ENCODE measurements at regions not wholly inside any gene's neighbourhood (a gene's known extent, or its start where the extent isn't known, plus 50 kb on each side); places are given as distances from the start of the nearest gene placed in this dataset.
A peak's percentile ranks its signal among the peaks of the same experiment; 100 is the strongest.

- H3K4me1 Mint-ChIP-seq = peaks cover 9 to 12% of the 10 kb centered on the region in 2 donors
- no peaks in the 10 kb centered on the region for H3K9me3 Mint-ChIP-seq
- no peak for DNase-seq
- no peaks in the 10 kb centered on the region for H3K36me3 Mint-ChIP-seq
- H3K4me3 Mint-ChIP-seq = no peak overlapping the region
- H3K27ac Mint-ChIP-seq = no peak overlapping the region
- H3K27me3 Mint-ChIP-seq (ENCODE audit: low read depth in 3 of 3) = peaks cover 0 to 13% (median 1%) of the 10 kb centered on the region in 3 donors
Observed at GRCh38 chr1:31504001-31504400, 72.3 kb upstream of the TINAGL1 start.

GRCh38 chr1:31505911-31506497 is 70.3 kb upstream of the TINAGL1 start:
- Mint-ChIP-seq H3K4me1 (peaks cover 9 to 12% of the 10 kb centered on the region in 2 donors), H3K27me3 (ENCODE audit: low read depth in 3 of 3) (peaks cover 1 to 13% (median 3%) of the 10 kb centered on the region in 3 donors), H3K27ac (peak overlapping the region in 1 of 6 donors; percentile 20), H3K4me3 (peak overlapping the region in 1 of 5 donors; percentile 6), H3K36me3 (no peaks in the 10 kb centered on the region), H3K9me3 (no peaks in the 10 kb centered on the region)
- DNase-seq = peak in 2 of 3 donors; percentile 10 to 24

GRCh38 chr1:31507221-31507620 is 69.1 kb upstream of the TINAGL1 start:
- no peak overlapping the region for H3K4me3 Mint-ChIP-seq
- no peak overlapping the region for H3K27ac Mint-ChIP-seq
- no peak for DNase-seq
- peaks cover 9 to 12% of the 10 kb centered on the region in 2 donors for H3K4me1 Mint-ChIP-seq
- no peaks in the 10 kb centered on the region for H3K36me3 Mint-ChIP-seq
- H3K9me3 Mint-ChIP-seq = peaks cover 0 to 1% (median 0%) of the 10 kb centered on the region in 6 donors
- H3K27me3 Mint-ChIP-seq (ENCODE audit: low read depth in 3 of 3) = peaks cover 1 to 9% (median 3%) of the 10 kb centered on the region in 3 donors

GRCh38 chr1:31507676-31508530 is 68.4 kb upstream of the TINAGL1 start:
- Mint-ChIP-seq H3K4me3 (no peak overlapping the region), H3K27me3 (ENCODE audit: low read depth in 3 of 3) (peaks cover 3 to 9% (median 4%) of the 10 kb centered on the region in 3 donors), H3K27ac (no peak overlapping the region), H3K9me3 (peaks cover 0 to 1% (median 0%) of the 10 kb centered on the region in 6 donors), H3K4me1 (peaks cover 9 to 12% of the 10 kb centered on the region in 2 donors), H3K36me3 (no peaks in the 10 kb centered on the region)
- no peak for DNase-seq

GRCh38 chr1:31509124-31510072 is 66.9 kb upstream of the TINAGL1 start:
- no peak for DNase-seq
- no peak overlapping the region for H3K27ac Mint-ChIP-seq
- no peak overlapping the region for H3K4me3 Mint-ChIP-seq
- peaks cover 0 to 1% (median 0%) of the 10 kb centered on the region in 6 donors for H3K9me3 Mint-ChIP-seq
- H3K4me1 Mint-ChIP-seq = peaks cover 9 to 12% of the 10 kb centered on the region in 2 donors
- H3K36me3 Mint-ChIP-seq = no peaks in the 10 kb centered on the region
- peaks cover 3 to 6% (median 4%) of the 10 kb centered on the region in 3 donors for H3K27me3 Mint-ChIP-seq (ENCODE audit: low read depth in 3 of 3)

- H3K27me3 Mint-ChIP-seq (ENCODE audit: low read depth in 3 of 3) = peaks cover 3 to 6% (median 4%) of the 10 kb centered on the region in 3 donors
- peaks cover 9 to 10% of the 10 kb centered on the region in 2 donors for H3K4me1 Mint-ChIP-seq
- DNase-seq = no peak
- no peak overlapping the region for H3K4me3 Mint-ChIP-seq
- H3K36me3 Mint-ChIP-seq = no peaks in the 10 kb centered on the region
- peaks cover 0 to 1% (median 0%) of the 10 kb centered on the region in 6 donors for H3K9me3 Mint-ChIP-seq
- no peak overlapping the region for H3K27ac Mint-ChIP-seq
Observed at GRCh38 chr1:31510304-31510703, 66.0 kb upstream of the TINAGL1 start.

- DNase-seq = no peak
- peaks cover 1 to 6% (median 4%) of the 10 kb centered on the region in 3 donors for H3K27me3 Mint-ChIP-seq (ENCODE audit: low read depth in 3 of 3)
- H3K36me3 Mint-ChIP-seq = no peaks in the 10 kb centered on the region
- H3K9me3 Mint-ChIP-seq = peaks cover 0 to 1% (median 0%) of the 10 kb centered on the region in 6 donors
- H3K4me3 Mint-ChIP-seq = no peak overlapping the region
- no peak overlapping the region for H3K27ac Mint-ChIP-seq
- peaks cover 2 to 3% of the 10 kb centered on the region in 2 donors for H3K4me1 Mint-ChIP-seq
Observed at GRCh38 chr1:31510853-31511789, 65.2 kb upstream of the TINAGL1 start.

GRCh38 chr1:31511848-31512615 is 64.3 kb upstream of the TINAGL1 start:
- Mint-ChIP-seq H3K4me3 (no peak overlapping the region), H3K27me3 (ENCODE audit: low read depth in 3 of 3) (peaks cover 1 to 4% (median 2%) of the 10 kb centered on the region in 3 donors), H3K4me1 (no peaks in the 10 kb centered on the region), H3K27ac (no peak overlapping the region), H3K36me3 (no peaks in the 10 kb centered on the region), H3K9me3 (peaks cover 0 to 1% (median 0%) of the 10 kb centered on the region in 6 donors)
- DNase-seq = no peak

GRCh38 chr1:31514117-31514516 is 62.2 kb upstream of the TINAGL1 start:
- H3K9me3 Mint-ChIP-seq = peaks cover 0 to 1% (median 0%) of the 10 kb centered on the region in 6 donors
- no peak for DNase-seq
- no peaks in the 10 kb centered on the region for H3K4me1 Mint-ChIP-seq
- H3K36me3 Mint-ChIP-seq = no peaks in the 10 kb centered on the region
- H3K4me3 Mint-ChIP-seq = no peak overlapping the region
- no peak overlapping the region for H3K27ac Mint-ChIP-seq
- H3K27me3 Mint-ChIP-seq (ENCODE audit: low read depth in 3 of 3) = peaks cover 0 to 4% (median 1%) of the 10 kb centered on the region in 3 donors

GRCh38 chr1:31515056-31515775 is 61.1 kb upstream of the TINAGL1 start:
- Mint-ChIP-seq H3K4me1 (no peaks in the 10 kb centered on the region), H3K36me3 (no peaks in the 10 kb centered on the region), H3K27ac (no peak overlapping the region), H3K4me3 (no peak overlapping the region), H3K27me3 (ENCODE audit: low read depth in 3 of 3) (peaks cover 0 to 6% (median 1%) of the 10 kb centered on the region in 3 donors), H3K9me3 (peaks cover 0 to 1% (median 0%) of the 10 kb centered on the region in 6 donors)
- no peak for DNase-seq

- H3K36me3 Mint-ChIP-seq = no peaks in the 10 kb centered on the region
Observed at GRCh38 chr1:31515936-31516335, 60.4 kb upstream of the TINAGL1 start.

More at GRCh38 chr1:31515936-31516335, 60.4 kb upstream of the TINAGL1 start:
- H3K9me3 Mint-ChIP-seq = peaks cover 0 to 3% (median 0%) of the 10 kb centered on the region in 6 donors
- no peaks in the 10 kb centered on the region for H3K4me1 Mint-ChIP-seq
- DNase-seq = no peak
- H3K27me3 Mint-ChIP-seq (ENCODE audit: low read depth in 3 of 3) = peaks cover 0 to 7% (median 0%) of the 10 kb centered on the region in 3 donors
- peak overlapping the region in 1 of 6 donors; percentile 9 for H3K27ac Mint-ChIP-seq
- no peak overlapping the region for H3K4me3 Mint-ChIP-seq

Measured in immature natural killer cell (primary cell).